Keratinocyte (primary cell): ENCODE measurements at regions not wholly inside any gene's neighbourhood (a gene's known extent, or its start where the extent isn't known, plus 50 kb on each side); places are given as distances from the start of the nearest gene placed in this dataset.
"Not testable (repeated sequence)": the region's sequence is repeated elsewhere in the genome, so short reads cannot be mapped to it uniquely, and the experiment has no call there.

Experiments
- DNase-seq: peaks from one replicate; pipeline ENCODE4 v3.0.0-alpha.2; 2011; ENCODE audit warnings: low read depth, missing footprints, low spot score
- FAIRE-seq: peaks from 2 replicates; lab custom pipeline; 2011; peaks lifted over from hg19 to GRCh38; lab: Jason Lieb, UNC
- H2AFZ ChIP-seq: 2 replicates; pipeline ENCODE4 v1.6.0; 2012; ENCODE audit warnings: low read length, control low read depth, inconsistent platforms; ENCODE audit not compliant: control insufficient read depth
- H3K27ac ChIP-seq: 2 replicates; pipeline ENCODE4 v1.5.1; 2011; ENCODE audit warnings: low read length; ENCODE audit not compliant: control insufficient read depth, insufficient read depth
- H3K27me3 ChIP-seq: 3 replicates; pipeline ENCODE4 v1.6.0; 2011; ENCODE audit warnings: low read length; ENCODE audit not compliant: control insufficient read depth, insufficient read depth; ENCODE audit errors: extremely low read depth
- H3K36me3 ChIP-seq, 2 experiments: 2 replicates in 1 of 2; 3 replicates in 1 of 2; pipeline ENCODE4 v1.5.1; 2011; ENCODE audit warnings: low read length in 2 of 2, mild to moderate bottlenecking in 1 of 2; ENCODE audit not compliant: control insufficient read depth in 2 of 2, insufficient read depth in 2 of 2; ENCODE audit errors: extremely low read depth in 1 of 2
- H3K4me1 ChIP-seq: 3 replicates; pipeline ENCODE4 v1.5.1; 2011; ENCODE audit warnings: low read length; ENCODE audit not compliant: control insufficient read depth, insufficient read depth; ENCODE audit errors: extremely low read depth
- H3K4me2 ChIP-seq: 3 replicates; pipeline ENCODE4 v1.6.0; 2011; ENCODE audit warnings: low read depth, low read length; ENCODE audit not compliant: control insufficient read depth, insufficient read depth; ENCODE audit errors: extremely low read depth
- H3K4me3 ChIP-seq, 3 experiments: fragments of 200-600 bp in 1 of 3; sonication (generic) in 1 of 3; 2 replicates in 2 of 3; 3 replicates in 1 of 3; pipeline ENCODE4 v1.5.1; 2011 to 2016; ENCODE audit warnings: low read length in 3 of 3, mild to moderate bottlenecking in 3 of 3, control low read depth in 2 of 3, inconsistent platforms in 1 of 3, low read depth in 1 of 3, mixed read lengths in 1 of 3, mixed run types in 1 of 3, moderate library complexity in 1 of 3; ENCODE audit not compliant: control insufficient read depth in 2 of 3, insufficient read depth in 2 of 3; ENCODE audit errors: extremely low read depth in 1 of 3
- H3K79me2 ChIP-seq: 2 replicates; pipeline ENCODE4 v1.6.0; 2012; ENCODE audit warnings: low read length; ENCODE audit not compliant: control insufficient read depth, insufficient read depth
- H3K9ac ChIP-seq: 3 replicates; pipeline ENCODE4 v1.6.0; 2011; ENCODE audit warnings: low read length; ENCODE audit not compliant: control insufficient read depth, insufficient read depth; ENCODE audit errors: extremely low read depth
- H3K9me1 ChIP-seq: 3 replicates; pipeline ENCODE4 v1.6.0; 2011; ENCODE audit warnings: low read length; ENCODE audit not compliant: control insufficient read depth, insufficient read depth; ENCODE audit errors: extremely low read depth
- H3K9me3 ChIP-seq: 2 replicates; pipeline ENCODE4 v1.5.1; 2012; ENCODE audit warnings: low read depth, low read length; ENCODE audit not compliant: control insufficient read depth
- H4K20me1 ChIP-seq: 3 replicates; pipeline ENCODE4 v1.6.0; 2011; ENCODE audit warnings: low read length; ENCODE audit not compliant: control insufficient read depth, insufficient read depth; ENCODE audit errors: extremely low read depth
- CTCF ChIP-seq, 3 experiments: IDR thresholded peaks in 1 of 3; conservative IDR thresholded peaks in 1 of 3; optimal IDR thresholded peaks in 1 of 3; 2 replicates in 2 of 3; 3 replicates in 1 of 3; pipeline versions ENCODE3 to v1.5.1; 2011; ENCODE audit warnings: low read length in 3 of 3, mild to moderate bottlenecking in 3 of 3, moderate library complexity in 2 of 3, control low read depth in 1 of 3, inconsistent platforms in 1 of 3; ENCODE audit not compliant: insufficient read depth in 2 of 3; ENCODE audit errors: extremely low read depth in 1 of 3
- EZH2 ChIP-seq: IDR thresholded peaks from one replicate; pipeline ENCODE4 v1.6.1; 2012; ENCODE audit warnings: inconsistent platforms, mild to moderate bottlenecking, low read length, moderate library complexity
- dilution Hi-C: fragments of 300-500 bp; cut with MboI; formaldehyde crosslinking; loops from one replicate; pipeline ENCODE4 v1.7.0; 2020; ENCODE audit warnings: low sequenced_read_pairs; ENCODE audit not compliant: extremely low pct_ligation_motif_present

- H3K4me2 ChIP-seq, H3K27ac ChIP-seq, H2AFZ ChIP-seq, H4K20me1 ChIP-seq, H3K4me1 ChIP-seq, H3K36me3 ChIP-seq, H3K79me2 ChIP-seq, DNase-seq, H3K4me3 ChIP-seq, FAIRE-seq, H3K9me1 ChIP-seq, H3K27me3 ChIP-seq, H3K9ac ChIP-seq, H3K9me3 ChIP-seq, dilution Hi-C loops: not testable (repeated sequence)
Observed at GRCh38 chr11:89575846-89576245, 84.7 kb upstream of the NOX4 start.

GRCh38 chr11:89577428-89577827 is 86.3 kb upstream of the NOX4 start:
- H3K79me2 ChIP-seq, H3K27ac ChIP-seq, H2AFZ ChIP-seq, H3K27me3 ChIP-seq, H3K4me2 ChIP-seq, H4K20me1 ChIP-seq, H3K36me3 ChIP-seq, dilution Hi-C loops, FAIRE-seq, H3K9me3 ChIP-seq, H3K4me1 ChIP-seq, H3K9me1 ChIP-seq, H3K4me3 ChIP-seq, H3K9ac ChIP-seq, DNase-seq: not testable (repeated sequence)

GRCh38 chr11:89583580-89583979 is 92.4 kb upstream of the NOX4 start:
- Histone ChIP-seq H3K9me3 (no peaks in the 10 kb centered on the region), H3K27ac (no peak overlapping the region), H4K20me1 (no peaks in the 10 kb centered on the region), H3K36me3 (no peaks in the 10 kb centered on the region), H3K9ac (no peak overlapping the region), H3K27me3 (no peaks in the 10 kb centered on the region), H3K4me1 (no peaks in the 10 kb centered on the region), H2AFZ (no peak overlapping the region), H3K4me2 (no peak overlapping the region), H3K4me3 (no peak overlapping the region), H3K9me1 (no peaks in the 10 kb centered on the region), H3K79me2 (no peaks in the 10 kb centered on the region)
- DNase-seq: no peak
- TF ChIP-seq EZH2 (no peak), CTCF (optimal IDR thresholded peaks at IDR 0.05 in 1 of 3, IDR thresholded peaks at IDR 0.05 in 1 of 3, conservative IDR thresholded peaks at IDR 0.05 in 1 of 3; ENCODE audit: extremely low read depth in 1 of 3, insufficient read depth in 2 of 3, low read length in 3 of 3) (no peak)
- no peak for FAIRE-seq
- dilution Hi-C loops: no loop called here

GRCh38 chr11:89585046-89585445 is 93.9 kb upstream of the NOX4 start:
- H3K9me3 ChIP-seq, H4K20me1 ChIP-seq, H3K9ac ChIP-seq, H2AFZ ChIP-seq, H3K27me3 ChIP-seq, FAIRE-seq, H3K9me1 ChIP-seq, dilution Hi-C loops, H3K36me3 ChIP-seq, H3K79me2 ChIP-seq, DNase-seq, H3K27ac ChIP-seq, H3K4me1 ChIP-seq, H3K4me3 ChIP-seq, H3K4me2 ChIP-seq: not testable (repeated sequence)
